ENCODE measurements at regions not wholly inside any gene's neighbourhood (a gene's known extent, or its start where the extent isn't known, plus 50 kb on each side); places are given as distances from the start of the nearest gene placed in this dataset.

DNA sequence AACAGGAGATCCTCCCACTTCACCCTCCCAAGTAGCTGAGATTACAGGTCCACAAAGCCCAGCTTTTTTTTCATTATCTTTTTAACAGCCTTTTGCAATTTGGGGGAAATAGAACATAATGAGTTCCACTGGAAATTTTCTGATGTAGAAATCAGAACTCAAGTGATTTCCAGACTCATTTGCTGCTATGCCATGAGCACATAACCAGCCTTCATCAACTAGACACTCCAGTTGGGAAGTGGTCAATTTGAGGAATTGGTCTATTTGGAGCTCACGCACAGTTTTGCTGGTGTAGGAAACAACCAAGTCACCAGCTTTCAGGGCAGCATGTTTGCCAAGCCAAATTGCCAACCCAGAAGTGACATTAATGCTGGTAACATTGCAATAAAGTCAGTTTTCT lies 86.7 kb downstream of the MAFB start:
- TF ChIP-seq CTCF (conservative IDR thresholded peaks at IDR 0.05) (no peak), EZH2 (IDR thresholded peaks at IDR 0.05; ENCODE audit: low read depth) (no peak)
